A549 (cell line): ENCODE measurements at regions not wholly inside any gene's neighbourhood (a gene's known extent, or its start where the extent isn't known, plus 50 kb on each side); places are given as distances from the start of the nearest gene placed in this dataset.

ENCODE experiments used
- HDAC2 ChIP-seq: fragments of 200-600 bp; sonication (generic); IDR thresholded peaks from 2 replicates; pipeline ENCODE4 v1.6.1; 2016
- HOXA7 ChIP-seq: fragments of 250-450 bp; sonication (Bioruptor Pico); IDR thresholded peaks from 2 replicates; pipeline ENCODE4 v1.5.0; 2020; ENCODE audit warnings: mild to moderate bottlenecking, moderate library complexity
- JUN ChIP-seq, 2 experiments: fragments of >200 bp; sonication (Bioruptor Twin); formaldehyde crosslinking; IDR thresholded peaks; 2 replicates in 1 of 2; 3 replicates in 1 of 2; pipeline ENCODE4 v1.6.1; 2016 to 2017
- NFE2L2 ChIP-seq: fragments of 150-350 bp; conservative IDR thresholded peaks from 2 replicates; pipeline ENCODE4 v1.6.1; 2014; ENCODE audit warnings: low read length
- NR3C1 ChIP-seq: fragments of >200 bp; sonication (Bioruptor Twin); formaldehyde crosslinking; IDR thresholded peaks from 3 replicates; pipeline ENCODE4 v1.6.1; 2017
- PHF8 ChIP-seq: fragments of 200-600 bp; sonication (generic); IDR thresholded peaks from 2 replicates; pipeline ENCODE4 v1.6.1; 2016; ENCODE audit warnings: low read depth, mild to moderate bottlenecking, antibody characterized with exemption, moderate library complexity, borderline replicate concordance
- POLR2A ChIP-seq: IDR thresholded peaks from 2 replicates; pipeline ENCODE4 v1.6.1; 2012; ENCODE audit warnings: mild to moderate bottlenecking, low read length
- TF ChIP-seq, protein P1 (sequence below): fragments of 450-650 bp; IDR thresholded peaks from 2 replicates; pipeline ENCODE4 v1.6.1; 2014; ENCODE audit warnings: antibody characterized with exemption
- TF ChIP-seq, protein P2 (sequence below): fragments of >200 bp; sonication (Bioruptor Twin); formaldehyde crosslinking; IDR thresholded peaks from 3 replicates; pipeline ENCODE4 v1.6.1; 2016
- TF ChIP-seq, protein P3 (sequence below): fragments of 200-600 bp; sonication (generic); IDR thresholded peaks from 2 replicates; pipeline ENCODE4 v1.6.1; 2016; ENCODE audit warnings: antibody characterized with exemption, mild to moderate bottlenecking, moderate library complexity
- TF ChIP-seq, protein P4 (sequence below): fragments of >200 bp; sonication (Bioruptor Twin); formaldehyde crosslinking; IDR thresholded peaks from 3 replicates; pipeline ENCODE4 v1.5.1; 2016

DNA sequence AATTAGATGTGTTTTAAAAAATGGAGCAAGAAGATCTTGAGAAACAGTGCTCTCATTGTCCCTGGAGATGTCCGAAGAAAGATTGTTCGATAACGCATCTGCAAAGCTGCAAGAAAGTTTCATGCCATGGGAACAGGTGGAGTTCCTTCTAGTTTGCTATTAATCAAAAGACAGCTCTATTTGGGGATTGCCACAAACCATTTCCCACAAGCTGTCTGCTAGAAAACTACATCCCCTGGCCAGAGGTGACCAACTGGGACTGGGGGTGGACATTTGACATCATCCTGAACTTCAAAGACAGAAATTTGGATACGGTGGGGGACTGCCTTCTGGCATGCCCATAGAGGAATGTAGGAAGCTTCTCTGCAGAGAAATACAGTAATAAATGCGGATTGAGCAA, 50.8 kb upstream of the OSMR start:
- TF ChIP-seq, protein P1, sequence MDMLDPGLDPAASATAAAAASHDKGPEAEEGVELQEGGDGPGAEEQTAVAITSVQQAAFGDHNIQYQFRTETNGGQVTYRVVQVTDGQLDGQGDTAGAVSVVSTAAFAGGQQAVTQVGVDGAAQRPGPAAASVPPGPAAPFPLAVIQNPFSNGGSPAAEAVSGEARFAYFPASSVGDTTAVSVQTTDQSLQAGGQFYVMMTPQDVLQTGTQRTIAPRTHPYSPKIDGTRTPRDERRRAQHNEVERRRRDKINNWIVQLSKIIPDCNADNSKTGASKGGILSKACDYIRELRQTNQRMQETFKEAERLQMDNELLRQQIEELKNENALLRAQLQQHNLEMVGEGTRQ = no peak
- no peak for TF ChIP-seq HOXA7 (CRISPR knock-in tag)
- TF ChIP-seq JUN (IDR thresholded peaks at IDR 0.05) = no peak
- no peak for TF ChIP-seq NR3C1
- TF ChIP-seq, protein P2, sequence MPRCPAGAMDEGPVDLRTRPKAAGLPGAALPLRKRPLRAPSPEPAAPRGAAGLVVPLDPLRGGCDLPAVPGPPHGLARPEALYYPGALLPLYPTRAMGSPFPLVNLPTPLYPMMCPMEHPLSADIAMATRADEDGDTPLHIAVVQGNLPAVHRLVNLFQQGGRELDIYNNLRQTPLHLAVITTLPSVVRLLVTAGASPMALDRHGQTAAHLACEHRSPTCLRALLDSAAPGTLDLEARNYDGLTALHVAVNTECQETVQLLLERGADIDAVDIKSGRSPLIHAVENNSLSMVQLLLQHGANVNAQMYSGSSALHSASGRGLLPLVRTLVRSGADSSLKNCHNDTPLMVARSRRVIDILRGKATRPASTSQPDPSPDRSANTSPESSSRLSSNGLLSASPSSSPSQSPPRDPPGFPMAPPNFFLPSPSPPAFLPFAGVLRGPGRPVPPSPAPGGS = no peak
- TF ChIP-seq, protein P3, sequence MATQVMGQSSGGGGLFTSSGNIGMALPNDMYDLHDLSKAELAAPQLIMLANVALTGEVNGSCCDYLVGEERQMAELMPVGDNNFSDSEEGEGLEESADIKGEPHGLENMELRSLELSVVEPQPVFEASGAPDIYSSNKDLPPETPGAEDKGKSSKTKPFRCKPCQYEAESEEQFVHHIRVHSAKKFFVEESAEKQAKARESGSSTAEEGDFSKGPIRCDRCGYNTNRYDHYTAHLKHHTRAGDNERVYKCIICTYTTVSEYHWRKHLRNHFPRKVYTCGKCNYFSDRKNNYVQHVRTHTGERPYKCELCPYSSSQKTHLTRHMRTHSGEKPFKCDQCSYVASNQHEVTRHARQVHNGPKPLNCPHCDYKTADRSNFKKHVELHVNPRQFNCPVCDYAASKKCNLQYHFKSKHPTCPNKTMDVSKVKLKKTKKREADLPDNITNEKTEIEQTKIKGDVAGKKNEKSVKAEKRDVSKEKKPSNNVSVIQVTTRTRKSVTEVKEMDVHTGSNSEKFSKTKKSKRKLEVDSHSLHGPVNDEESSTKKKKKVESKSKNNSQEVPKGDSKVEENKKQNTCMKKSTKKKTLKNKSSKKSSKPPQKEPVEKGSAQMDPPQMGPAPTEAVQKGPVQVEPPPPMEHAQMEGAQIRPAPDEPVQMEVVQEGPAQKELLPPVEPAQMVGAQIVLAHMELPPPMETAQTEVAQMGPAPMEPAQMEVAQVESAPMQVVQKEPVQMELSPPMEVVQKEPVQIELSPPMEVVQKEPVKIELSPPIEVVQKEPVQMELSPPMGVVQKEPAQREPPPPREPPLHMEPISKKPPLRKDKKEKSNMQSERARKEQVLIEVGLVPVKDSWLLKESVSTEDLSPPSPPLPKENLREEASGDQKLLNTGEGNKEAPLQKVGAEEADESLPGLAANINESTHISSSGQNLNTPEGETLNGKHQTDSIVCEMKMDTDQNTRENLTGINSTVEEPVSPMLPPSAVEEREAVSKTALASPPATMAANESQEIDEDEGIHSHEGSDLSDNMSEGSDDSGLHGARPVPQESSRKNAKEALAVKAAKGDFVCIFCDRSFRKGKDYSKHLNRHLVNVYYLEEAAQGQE = no peak
- no peak for TF ChIP-seq POLR2A
- TF ChIP-seq, protein P4, sequence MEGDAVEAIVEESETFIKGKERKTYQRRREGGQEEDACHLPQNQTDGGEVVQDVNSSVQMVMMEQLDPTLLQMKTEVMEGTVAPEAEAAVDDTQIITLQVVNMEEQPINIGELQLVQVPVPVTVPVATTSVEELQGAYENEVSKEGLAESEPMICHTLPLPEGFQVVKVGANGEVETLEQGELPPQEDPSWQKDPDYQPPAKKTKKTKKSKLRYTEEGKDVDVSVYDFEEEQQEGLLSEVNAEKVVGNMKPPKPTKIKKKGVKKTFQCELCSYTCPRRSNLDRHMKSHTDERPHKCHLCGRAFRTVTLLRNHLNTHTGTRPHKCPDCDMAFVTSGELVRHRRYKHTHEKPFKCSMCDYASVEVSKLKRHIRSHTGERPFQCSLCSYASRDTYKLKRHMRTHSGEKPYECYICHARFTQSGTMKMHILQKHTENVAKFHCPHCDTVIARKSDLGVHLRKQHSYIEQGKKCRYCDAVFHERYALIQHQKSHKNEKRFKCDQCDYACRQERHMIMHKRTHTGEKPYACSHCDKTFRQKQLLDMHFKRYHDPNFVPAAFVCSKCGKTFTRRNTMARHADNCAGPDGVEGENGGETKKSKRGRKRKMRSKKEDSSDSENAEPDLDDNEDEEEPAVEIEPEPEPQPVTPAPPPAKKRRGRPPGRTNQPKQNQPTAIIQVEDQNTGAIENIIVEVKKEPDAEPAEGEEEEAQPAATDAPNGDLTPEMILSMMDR = no peak
- no peak for TF ChIP-seq PHF8
- no peak for TF ChIP-seq NFE2L2
- no peak for TF ChIP-seq HDAC2
